NCI-H1436 treated with DMSO at 0.1 percent for 48 hours (cell line): ENCODE measurements at regions not wholly inside any gene's neighbourhood (a gene's known extent, or its start where the extent isn't known, plus 50 kb on each side); places are given as distances from the start of the nearest gene placed in this dataset.

Experiments used
- DNase-seq: peaks from one replicate; lab custom pipeline; 2025; lab: John Stamatoyannopoulos, UW

DNA sequence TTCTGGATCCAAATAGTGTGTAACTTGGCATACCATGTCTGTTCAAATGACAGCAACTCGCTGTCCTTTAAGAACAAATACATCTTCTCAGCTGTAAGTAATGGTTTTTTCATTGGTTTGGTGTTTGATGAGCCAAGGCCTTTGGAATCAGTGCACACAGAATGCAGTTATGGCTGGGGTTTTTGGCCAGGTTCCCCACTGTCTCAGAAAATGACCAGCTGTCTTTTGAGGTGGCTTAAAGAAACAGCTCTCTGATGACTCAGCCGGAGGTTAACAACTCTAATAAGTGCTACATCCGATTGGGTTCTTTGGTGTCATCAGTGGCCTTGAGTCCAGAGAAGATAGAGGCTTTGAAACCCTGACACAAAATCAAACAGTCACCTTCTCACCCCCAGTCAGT, 688.4 kb downstream of the REEP3 start:
- no peak for DNase-seq

DNA sequence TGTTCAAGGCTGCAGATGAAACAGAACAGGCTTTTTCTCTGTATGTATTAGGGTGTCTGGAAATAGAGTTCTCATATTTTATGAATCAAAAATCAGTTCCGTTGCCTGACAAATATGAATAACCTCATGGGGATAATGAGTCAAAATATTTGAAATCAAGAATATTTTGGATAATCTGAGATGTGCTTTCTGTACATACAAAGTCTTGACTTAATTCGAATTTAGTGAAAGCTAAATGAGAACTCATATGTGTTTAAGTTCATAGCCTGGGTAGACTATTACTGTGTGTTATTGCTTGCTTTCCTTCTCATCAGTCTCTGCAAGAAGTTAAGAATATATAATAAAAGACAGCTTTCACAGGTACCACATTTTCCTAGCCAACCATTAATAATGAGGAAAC, 689.0 kb downstream of the REEP3 start:
- DNase-seq: no peak

DNA sequence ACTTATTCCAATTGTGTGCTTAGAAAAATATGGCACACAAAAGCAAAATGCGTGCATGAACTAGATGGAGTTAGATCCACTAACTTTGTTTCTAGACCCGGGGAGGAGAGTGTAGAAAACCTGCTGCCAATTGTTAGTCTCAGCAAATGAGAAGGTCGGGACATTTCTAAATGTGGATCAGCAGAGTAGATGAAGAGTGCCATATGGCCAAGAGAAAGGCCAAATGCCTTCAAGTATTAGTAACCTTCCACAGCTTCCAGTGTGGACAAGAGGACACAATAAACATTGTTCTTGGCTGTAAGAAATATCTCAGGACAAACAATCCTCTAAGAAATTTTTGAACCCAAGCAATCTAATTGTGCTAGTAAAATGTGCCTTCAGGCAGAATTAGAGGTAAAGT, 690.3 kb downstream of the REEP3 start:
- DNase-seq: no peak

DNA sequence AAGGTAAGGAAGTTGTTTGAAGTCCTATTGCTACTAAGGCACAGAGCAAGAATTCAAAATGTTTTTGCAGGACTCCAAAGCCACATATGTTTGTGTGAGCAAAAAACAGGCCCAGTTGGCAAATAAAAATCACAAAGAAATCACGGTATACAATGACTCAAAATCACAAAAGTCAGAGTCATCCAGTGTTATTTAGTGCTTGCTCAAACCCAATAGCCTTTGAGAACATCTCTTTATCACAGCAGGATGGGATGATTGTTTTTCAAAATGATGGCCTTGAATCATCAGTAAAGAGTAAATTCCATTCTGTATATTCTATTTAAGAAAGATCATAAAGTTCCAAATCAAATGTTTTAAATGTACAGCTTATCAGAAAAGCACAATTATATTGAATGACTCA, 693.9 kb downstream of the REEP3 start:
- no peak for DNase-seq

DNA sequence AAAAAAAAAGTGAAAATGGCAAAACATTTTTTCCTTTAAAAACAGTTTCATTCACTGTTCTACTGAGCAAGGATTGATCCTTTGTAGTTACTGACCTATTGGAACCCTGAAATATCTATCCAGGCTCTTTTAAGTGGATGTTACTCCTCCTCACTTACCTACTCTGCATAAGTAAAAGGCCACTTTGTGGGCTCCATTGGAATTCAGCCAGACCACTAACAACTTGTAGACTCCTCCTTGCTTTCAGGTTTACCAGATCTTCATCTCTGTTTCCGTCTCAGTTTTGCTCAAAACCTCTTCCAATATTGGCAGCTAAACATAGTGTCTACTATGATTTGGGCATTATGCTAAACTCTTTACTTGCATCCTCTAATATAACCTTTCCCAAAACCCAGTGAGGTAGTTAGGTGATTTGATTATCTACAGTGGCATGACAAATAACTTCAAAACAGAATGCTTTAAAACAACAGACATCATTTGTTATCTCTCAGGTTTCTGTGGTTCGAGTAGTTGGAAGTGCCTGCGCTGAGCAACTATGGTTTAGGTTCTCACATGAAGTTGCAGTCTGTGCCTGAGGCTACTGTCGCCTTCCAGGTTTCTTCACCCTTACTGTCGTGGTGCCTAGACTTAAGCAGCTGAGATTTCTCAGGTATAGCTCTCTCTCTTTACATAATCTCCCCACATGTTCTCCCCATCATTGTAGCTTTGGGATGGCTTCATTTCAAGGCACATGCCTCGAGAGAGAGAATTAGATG, 698.2 kb downstream of the REEP3 start:
- DNase-seq: no peak

DNA sequence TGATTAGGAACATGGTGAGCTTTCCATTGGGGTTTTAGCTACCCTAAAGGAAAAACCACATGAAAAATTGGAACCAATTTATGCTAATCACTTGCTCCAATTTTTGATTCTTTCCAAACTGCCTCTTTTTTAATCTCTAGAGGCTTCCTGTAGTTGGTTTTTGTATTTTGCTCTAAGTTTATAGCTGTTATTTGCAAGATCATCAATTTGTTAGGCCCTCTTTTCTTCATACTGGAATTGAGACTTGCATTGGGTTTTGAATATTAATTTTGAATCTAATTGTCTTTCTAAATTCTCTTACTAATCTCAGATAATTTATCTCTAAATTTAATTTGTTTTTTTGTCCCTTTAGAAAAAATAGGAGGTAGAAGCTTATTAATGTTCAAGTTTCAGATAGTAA, 713.3 kb downstream of the REEP3 start:
- DNase-seq: no peak

DNA sequence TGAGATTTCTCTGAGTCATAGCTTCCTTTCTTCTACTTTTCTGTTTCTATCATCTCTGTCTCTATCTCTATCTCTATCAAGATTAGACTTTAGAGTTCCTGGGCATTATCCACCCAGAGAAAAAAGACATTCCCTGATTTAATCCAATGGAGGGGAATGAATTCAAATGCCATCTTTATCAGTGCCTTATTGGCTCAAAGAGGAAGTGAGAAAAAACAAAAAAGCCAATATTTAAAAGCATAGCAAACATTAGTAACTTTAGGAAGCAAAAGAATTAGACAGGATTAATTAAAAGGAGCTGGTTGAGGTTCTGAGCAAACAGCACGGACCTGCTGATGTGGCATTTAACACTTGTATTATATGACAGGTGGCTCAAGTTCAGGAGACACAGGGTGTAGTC, 736.5 kb downstream of the REEP3 start:
- DNase-seq: no peak

DNA sequence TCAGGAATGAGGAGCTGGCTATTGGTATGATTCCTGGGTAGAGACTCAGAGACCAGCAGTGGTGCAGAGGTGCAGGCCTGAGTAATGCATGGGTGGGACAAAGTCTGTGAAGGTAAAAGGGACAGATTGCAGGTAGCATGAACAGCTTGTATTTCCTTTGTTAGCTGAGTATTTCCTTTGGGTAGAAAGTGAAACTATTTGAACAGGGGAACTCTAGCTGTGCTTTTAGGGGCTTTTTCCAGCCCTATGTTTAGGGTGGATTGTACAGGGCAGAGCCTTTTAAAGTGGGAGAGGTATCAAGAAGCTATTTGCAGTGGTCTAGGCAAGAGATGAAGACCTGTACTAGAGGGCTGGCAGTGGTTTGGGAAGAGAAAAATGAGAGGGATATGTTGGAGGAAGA, 739.9 kb downstream of the REEP3 start:
- DNase-seq: no peak

DNA sequence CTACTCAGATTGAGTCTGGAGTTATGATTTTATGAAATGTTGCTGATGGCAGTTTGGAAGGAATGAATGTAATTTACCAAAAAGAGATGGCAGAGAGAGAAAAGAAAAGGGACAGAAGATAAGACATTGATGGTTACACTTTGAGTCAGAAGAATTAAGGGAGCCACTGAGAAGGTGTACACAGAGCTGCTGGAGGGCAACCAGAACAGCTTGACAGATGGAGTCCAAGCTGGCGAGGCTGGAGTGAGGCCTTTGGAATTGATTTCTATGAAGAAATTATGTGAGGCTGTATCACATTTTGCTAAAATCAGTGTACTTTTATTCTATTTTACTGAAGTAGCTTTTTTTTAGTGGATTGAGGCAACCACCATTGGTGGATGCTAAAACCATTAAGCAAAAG, 740.5 kb downstream of the REEP3 start:
- no peak for DNase-seq

DNA sequence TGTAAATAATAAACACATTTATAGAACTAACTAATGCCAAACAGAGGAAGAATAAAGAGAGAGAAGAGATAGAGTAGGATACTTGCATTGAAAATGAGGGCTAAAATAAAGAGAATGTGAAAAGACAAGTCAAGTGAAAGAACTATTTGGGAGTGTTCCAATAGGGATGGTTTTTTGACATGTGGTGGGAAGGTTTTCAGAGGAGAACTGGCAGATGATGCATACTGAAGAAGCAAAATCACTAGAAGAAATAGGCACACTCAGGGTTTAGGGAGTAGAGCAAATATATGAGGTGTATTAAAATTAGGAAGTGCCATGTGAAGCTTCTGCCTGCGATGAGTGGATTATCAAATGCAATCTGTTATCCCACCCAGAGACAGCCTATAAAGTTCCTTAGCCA, 744.8 kb downstream of the REEP3 start:
- no peak for DNase-seq

DNA sequence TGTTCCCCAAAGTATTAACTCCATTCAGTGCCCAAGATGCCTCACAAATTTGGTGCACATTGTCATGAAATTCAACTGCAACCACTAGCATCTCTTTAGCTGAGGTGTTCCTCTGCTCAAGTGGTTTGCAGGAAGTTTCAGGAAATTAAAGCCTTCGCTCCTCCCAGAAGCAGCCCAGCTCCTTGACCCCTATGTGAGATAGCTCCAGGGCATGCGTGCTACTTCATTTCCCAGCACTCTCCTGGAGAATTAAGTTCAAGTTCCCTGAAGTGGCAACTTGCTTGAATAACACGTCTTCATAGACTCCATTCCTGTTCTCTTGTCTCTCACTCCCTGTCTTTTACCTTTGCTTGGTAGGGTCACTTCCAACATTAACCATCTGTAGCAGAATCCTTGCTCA, 750.3 kb downstream of the REEP3 start:
- DNase-seq: no peak

DNA sequence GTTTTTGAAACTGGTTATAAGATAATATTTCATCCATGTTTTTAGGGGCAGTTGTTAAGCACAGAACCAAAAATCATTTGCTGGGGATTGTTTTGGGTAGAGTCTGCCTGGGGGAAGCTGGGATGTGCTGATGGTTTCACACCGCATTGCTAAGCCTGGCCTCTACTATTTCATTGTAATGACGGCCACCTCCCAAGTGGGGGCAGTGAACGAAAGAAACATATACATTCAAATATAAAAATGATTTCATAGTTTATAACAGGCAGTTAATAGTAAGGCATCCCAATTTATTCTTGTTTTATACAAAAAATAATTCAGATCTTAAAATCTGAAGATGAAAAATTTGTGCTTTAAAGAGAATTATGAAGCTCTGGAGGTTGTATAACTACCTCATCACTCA, 750.8 kb downstream of the REEP3 start:
- DNase-seq: no peak

DNA sequence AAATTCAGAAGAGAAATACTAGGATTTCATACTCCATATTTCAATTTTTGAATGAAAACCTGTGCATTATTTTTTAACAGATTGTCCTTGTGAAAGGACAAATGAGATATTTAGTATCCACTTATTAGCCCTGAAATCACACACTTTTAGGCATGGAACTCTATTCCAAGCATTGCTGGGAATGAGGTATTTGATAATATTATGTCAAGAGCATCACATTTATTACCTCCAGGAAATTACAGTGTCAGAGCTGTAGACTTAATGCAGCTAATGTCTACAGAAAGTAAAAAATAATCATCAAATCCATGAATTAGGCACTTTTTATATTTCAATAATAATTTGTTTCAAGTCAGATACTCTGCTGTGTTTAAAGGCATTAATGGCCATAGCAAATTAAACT, 753.8 kb downstream of the REEP3 start:
- no peak for DNase-seq

DNA sequence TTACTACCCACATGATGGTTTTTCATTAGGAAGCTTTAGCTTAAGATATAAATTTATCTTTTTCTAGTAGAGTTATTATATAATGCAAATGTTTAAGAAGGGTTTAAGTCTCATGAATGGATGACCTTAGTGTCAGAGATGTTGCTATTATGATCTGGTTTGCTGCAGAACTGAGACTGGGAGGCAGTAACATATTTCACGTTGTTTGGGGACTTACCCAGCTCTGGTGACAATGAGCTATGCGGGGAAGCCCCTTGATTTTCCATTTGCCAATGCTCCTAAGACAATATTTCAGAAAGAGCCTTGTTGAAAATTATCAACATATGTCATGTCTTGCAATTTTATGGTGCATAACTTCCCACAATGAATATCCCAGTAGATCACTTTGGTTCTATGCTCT, 754.6 kb downstream of the REEP3 start:
- DNase-seq: no peak

DNA sequence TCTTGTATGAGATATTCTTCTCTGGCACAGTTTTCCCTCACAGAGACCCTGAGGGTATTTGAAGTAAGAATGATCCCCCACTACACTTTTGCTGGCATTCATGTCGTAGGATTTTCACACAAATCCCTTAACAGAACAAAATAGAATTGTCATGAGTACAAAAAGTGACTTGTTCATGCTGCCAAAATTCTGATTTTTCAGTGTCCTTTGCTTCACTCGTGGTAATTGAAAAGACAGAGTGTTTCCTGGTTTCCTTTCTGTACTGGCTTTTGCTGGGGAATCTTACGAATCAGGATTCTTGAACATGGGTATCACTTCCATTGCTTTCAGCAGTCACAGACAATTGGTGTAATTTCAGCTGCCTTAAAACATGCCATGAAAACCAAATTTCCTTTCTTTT, 756.3 kb downstream of the REEP3 start:
- no peak for DNase-seq

DNA sequence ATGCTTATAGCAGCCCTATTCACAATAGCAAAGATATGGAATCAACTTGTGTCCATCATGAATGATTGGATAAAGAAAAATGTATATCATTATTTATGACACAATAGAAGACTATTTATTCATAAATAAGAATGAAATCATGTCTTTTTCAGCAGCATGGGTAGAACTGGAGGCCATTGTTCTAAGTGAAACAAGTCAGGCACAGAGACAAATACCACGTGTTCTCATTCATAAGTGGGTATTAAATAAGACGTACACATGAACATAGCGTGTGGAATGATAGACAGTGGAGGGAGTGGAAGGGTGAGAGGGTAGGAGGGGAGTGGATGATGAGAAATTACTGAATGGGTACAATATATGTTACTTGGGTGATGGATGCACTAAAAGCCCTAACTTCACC, 762.4 kb downstream of the REEP3 start:
- no peak for DNase-seq

DNA sequence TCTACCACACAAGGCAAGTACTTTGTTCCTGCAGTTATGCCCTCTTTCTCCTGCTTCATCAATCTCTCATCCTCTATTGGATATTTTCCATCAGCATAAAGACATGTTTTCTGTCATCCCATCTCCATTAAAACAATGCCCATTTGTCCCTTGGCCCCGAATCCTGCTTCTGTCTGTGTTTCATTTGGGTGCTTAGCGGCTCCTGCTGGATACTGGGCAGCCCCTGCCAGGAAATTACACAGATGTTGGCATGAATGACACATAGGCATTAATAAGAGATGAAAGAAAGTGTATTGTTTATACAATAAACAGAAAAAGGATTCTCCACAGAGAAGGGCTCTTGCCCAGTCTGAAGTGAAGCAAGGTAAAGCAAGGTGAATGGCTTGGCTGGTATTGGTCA, 765.3 kb downstream of the REEP3 start:
- no peak for DNase-seq

DNA sequence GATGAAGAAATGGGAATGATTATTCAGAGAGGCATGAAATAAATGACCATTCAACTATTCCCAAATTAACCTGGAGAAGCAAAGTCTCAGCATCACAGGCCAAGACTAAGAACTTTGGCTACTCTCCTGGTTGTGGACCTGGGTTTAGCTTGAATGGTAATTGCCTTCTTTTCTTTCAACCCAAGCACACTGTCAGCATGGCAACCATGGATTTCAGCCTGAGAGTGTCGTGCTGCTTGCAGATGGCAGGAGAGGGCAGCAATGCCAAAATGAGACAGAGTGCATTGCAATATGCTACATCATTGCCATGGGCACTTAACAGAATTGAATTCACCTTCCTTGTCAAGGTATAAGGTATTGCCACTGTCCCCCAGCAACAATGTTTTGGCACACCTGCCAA, 767.2 kb downstream of the REEP3 start:
- no peak for DNase-seq

DNA sequence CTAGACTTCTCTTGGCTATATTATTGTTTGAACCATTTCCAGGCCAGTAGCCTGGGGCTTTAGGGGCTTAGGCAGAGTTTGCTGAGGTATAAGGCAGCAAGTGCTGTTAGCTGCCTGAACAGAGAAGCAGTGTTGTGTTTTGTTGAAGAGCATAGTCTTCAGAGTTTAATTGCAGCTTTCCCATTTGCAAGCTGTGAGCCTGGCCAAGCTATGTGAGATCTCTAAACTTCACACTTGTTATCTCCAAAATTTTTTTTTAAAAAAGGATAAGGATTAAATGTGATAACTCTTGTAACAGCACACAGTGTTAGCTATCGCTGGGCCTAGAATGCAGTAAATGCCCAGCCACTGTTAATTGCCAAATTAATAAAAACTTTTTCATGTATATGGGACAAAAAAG, 782.4 kb downstream of the REEP3 start:
- DNase-seq: no peak

DNA sequence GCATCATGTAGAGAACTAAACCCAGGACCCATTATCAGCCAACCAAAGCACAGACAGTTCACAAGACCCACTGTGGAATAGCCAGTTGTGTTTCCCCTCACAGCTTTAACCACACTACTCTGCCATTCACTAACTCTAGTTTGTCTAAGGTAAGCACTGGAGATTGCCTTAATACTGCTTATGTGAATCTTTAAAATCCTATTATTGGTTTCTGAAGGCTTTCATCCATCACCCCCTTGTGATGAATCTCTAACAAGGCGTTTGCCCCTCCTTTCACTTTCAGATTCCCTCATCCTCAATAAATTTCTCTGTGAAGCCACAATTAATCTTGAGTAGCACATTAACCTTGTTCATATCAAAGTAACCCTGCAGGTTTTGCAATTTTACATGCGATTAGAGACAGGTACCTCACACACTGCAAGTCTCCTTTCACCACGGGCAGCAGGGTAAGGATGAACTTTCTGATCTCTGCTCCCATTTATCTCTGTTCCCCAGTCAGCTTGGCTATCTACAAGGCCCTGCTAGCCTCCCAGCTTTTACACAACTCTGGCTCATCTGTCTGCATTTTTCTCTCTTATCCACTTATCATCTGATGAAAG, 785.6 kb downstream of the REEP3 start:
- DNase-seq: no peak

DNA sequence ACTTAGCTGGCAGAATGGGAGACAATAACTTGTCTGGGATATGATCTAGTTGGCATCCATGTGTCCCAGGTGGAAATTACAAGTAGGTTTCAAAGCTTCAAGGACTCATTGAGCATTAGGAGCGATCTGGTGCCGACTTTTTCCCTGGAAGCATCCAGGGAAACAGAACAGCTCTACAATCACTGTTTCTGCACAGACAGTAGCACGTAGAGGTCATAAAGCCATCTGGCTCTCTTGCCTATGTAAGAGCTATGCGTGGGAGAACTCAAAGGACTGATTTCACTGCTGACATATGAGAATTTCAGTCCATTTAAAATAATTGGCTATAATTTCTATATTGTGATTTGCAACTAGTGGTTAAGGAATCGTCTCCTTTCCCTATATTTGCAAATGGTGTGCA, 791.7 kb downstream of the REEP3 start:
- no peak for DNase-seq

DNA sequence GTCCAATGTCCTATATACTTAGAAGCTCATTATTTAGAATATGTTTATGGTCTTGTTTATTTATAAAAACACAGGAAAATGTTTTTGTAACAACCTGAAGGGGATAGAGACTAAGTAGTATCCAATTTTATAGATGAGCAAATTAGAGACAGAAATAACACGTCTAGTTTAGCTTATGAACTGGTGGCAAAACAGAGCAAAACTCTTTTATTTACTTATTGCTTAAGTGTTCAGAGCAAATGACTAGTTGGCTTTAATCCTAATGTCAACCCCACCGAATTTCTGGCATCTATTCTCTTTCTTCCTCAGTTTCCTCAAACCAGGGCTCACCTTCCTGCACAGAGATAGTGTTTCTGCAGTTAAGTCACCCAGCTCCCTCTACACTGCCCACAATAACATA, 792.8 kb downstream of the REEP3 start:
- DNase-seq: no peak

DNA sequence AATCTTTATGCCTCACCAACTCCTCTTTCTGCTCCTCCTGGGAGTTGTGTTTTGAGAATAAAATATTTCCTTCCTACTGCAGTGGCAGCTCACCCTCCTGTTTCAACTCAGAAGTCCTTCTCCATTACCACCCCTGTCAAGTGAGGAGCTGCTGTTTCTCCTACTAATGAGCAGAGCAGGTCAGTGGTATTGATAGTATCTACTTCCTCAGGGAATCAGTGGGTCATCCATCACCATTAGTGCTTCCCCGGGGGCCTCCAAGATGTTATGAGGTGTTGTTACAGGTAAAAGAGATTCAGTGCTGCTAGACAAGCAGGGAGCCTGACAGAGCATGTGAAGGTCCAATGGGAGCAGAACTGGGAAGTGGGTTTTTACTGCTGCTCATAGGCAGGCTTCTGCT, 795.2 kb downstream of the REEP3 start:
- no peak for DNase-seq

DNA sequence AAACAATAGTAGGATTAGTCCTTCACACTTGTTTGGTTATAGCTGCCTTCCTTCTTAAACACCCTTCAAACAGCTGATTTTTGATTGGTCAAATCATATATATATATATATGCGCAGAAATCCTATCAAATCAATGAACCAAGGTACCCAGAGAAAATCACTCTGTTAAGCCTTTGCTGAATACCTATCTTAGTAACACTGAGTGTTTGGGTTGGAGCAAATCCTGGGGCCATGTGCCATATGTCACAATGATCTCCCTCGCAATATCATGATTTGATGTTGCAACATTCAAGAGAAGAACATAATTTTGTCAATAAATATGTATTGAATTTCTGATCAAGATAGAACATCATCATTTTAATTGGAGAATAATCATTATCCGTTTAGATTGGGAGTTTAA, 795.6 kb downstream of the REEP3 start:
- DNase-seq: no peak
